AG04450 (cell line): ENCODE measurements at regions not wholly inside any gene's neighbourhood (a gene's known extent, or its start where the extent isn't known, plus 50 kb on each side); places are given as distances from the start of the nearest gene placed in this dataset.

Experiments used
- CTCF ChIA-PET: fragments of 300-600, 350-600 bp; formaldehyde crosslinking; extraction: SDS; loops from one replicate; lab custom pipeline; 2022; ENCODE audit warnings: antibody characterized with exemption, inconsistent platforms; lab: Charles Lee
- POLR2A ChIA-PET: fragments of 350-600 bp; formaldehyde crosslinking; extraction: SDS; loops from one replicate; lab custom pipeline; 2021; ENCODE audit warnings: antibody characterized with exemption, inconsistent platforms; lab: Yijun Ruan, JAX
- DNase-seq: peaks from one replicate; pipeline ENCODE4 v3.0.0-alpha.2; 2011; ENCODE audit warnings: low read depth, low spot score
- H3K27ac ChIP-seq: one replicate; pipeline ENCODE4 v1.5.1; 2012; ENCODE audit warnings: low read depth, low read length, control low read depth
- H3K27me3 ChIP-seq: one replicate; pipeline ENCODE4 v1.6.0; 2012; ENCODE audit warnings: low read length; ENCODE audit not compliant: control insufficient read depth, insufficient read depth
- H3K4me3 ChIP-seq: 2 replicates; pipeline ENCODE4 v1.5.1; 2011; ENCODE audit warnings: mild to moderate bottlenecking, low read depth, low read length, control low read depth
- H3K9me3 ChIP-seq: 2 replicates; pipeline ENCODE4 v1.5.1; 2012; ENCODE audit warnings: low read length; ENCODE audit not compliant: control insufficient read depth, insufficient read depth
- TF ChIP-seq, protein P1 (sequence below): IDR thresholded peaks from 2 replicates; pipeline ENCODE4 v1.5.1; 2011; ENCODE audit warnings: low read depth, low read length, control low read depth, inconsistent platforms

DNA sequence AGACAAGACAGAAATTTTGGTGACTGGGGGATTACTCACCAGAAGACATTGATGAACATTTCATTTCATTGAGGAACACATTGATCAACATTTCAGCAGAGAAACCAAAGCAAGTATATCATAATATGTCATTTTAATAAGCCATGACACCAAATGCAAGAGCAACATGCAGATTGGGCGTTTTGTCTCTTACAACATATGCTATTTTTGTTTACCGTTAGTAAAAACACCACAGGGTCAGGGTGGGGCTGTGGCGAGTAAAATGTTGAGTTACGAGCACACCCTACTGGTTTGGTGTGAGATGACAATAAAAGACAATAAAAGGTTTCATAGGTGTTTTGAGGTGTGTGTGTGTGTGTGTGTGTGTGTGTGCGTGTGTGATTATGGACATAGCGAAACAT is 294.5 kb downstream of the PDGFC start:
- ChIA-PET CTCF (no interaction called here), POLR2A (no interaction called here)
- no peaks in the 10 kb centered on the region for H3K9me3 ChIP-seq
- H3K27ac ChIP-seq: no peak overlapping the region
- H3K4me3 ChIP-seq: no peak overlapping the region
- TF ChIP-seq, protein P1, sequence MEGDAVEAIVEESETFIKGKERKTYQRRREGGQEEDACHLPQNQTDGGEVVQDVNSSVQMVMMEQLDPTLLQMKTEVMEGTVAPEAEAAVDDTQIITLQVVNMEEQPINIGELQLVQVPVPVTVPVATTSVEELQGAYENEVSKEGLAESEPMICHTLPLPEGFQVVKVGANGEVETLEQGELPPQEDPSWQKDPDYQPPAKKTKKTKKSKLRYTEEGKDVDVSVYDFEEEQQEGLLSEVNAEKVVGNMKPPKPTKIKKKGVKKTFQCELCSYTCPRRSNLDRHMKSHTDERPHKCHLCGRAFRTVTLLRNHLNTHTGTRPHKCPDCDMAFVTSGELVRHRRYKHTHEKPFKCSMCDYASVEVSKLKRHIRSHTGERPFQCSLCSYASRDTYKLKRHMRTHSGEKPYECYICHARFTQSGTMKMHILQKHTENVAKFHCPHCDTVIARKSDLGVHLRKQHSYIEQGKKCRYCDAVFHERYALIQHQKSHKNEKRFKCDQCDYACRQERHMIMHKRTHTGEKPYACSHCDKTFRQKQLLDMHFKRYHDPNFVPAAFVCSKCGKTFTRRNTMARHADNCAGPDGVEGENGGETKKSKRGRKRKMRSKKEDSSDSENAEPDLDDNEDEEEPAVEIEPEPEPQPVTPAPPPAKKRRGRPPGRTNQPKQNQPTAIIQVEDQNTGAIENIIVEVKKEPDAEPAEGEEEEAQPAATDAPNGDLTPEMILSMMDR: no peak
- no peak for DNase-seq
- H3K27me3 ChIP-seq: no peaks in the 10 kb centered on the region

GRCh38 chr4:156676116-156676851 is 295.3 kb downstream of the PDGFC start:
- POLR2A ChIA-PET: no interaction called here
- Histone ChIP-seq H3K27me3 (no peaks in the 10 kb centered on the region), H3K27ac (no peak overlapping the region), H3K4me3 (no peak overlapping the region), H3K9me3 (no peaks in the 10 kb centered on the region)
- DNase-seq: no peak
- CTCF ChIA-PET: no interaction called here
- TF ChIP-seq, protein P1: no peak

DNA sequence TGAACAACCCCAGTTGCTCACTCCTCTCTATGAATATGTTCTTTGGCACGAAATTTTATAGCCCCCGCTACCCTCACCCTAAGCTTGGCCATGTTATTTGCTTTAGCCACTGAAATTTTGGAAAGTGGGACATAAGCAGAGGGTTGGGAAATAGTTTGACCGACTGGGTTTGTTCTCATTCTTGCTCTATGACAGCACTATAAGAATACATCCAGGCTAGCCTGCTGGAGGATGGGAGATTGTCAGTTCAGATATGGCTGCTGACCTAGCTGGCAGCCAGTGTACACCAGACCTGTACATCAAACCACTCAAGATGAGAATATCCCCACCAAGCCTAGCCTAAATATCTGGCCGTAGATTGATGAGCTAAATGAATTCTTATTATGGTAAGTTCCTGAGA is 298.1 kb downstream of the PDGFC start:
- no peak for DNase-seq
- no peak overlapping the region for H3K4me3 ChIP-seq
- TF ChIP-seq, protein P1: no peak
- no peak overlapping the region for H3K27ac ChIP-seq
- CTCF ChIA-PET: interaction anchor here (1.1 kb wide), 1 partner anchor 13 kb away, joined by 3 read pairs; no protein-coding TSS in a partner anchor
- no peaks in the 10 kb centered on the region for H3K27me3 ChIP-seq
- POLR2A ChIA-PET: no interaction called here
- no peaks in the 10 kb centered on the region for H3K9me3 ChIP-seq

GRCh38 chr4:156672492-156673305 is 298.9 kb downstream of the PDGFC start:
- ChIA-PET CTCF (interaction anchor here (1.1 kb wide), 1 partner anchor 14 kb away, joined by 3 read pairs; no protein-coding TSS in a partner anchor), POLR2A (no interaction called here)
- no peak overlapping the region for H3K27ac ChIP-seq
- TF ChIP-seq, protein P1: no peak
- H3K9me3 ChIP-seq: no peaks in the 10 kb centered on the region
- H3K4me3 ChIP-seq: no peak overlapping the region
- H3K27me3 ChIP-seq: no peaks in the 10 kb centered on the region
- DNase-seq: no peak
